ENCODE measurements at regions not wholly inside any gene's neighbourhood (a gene's known extent, or its start where the extent isn't known, plus 50 kb on each side); places are given as distances from the start of the nearest gene placed in this dataset.
A peak's percentile ranks its signal among the peaks of the same experiment; 100 is the strongest.

GRCh38 chr10:62728479-62728878 lies 76.0 kb upstream of the ADO start:
- H3K4me3 ChIP-seq (replicated peaks; ENCODE audit: low read depth, low read length) = no peak overlapping the region
- peak; percentile 3 for DNase-seq (ENCODE audit: low read depth)
- TF ChIP-seq CTCF (IDR thresholded peaks at IDR 0.05; ENCODE audit: low read length, missing control alignments) = no peak

GRCh38 chr10:62732841-62733653 lies 71.5 kb upstream of the ADO start:
- no peak for TF ChIP-seq CTCF (IDR thresholded peaks at IDR 0.05; ENCODE audit: low read length, missing control alignments)
- DNase-seq (ENCODE audit: low read depth) = peak; percentile 24
- H3K4me3 ChIP-seq (replicated peaks; ENCODE audit: low read depth, low read length) = no peak overlapping the region

GRCh38 chr10:62733654-62734293 lies 70.7 kb upstream of the ADO start:
- no peak overlapping the region for H3K4me3 ChIP-seq (replicated peaks; ENCODE audit: low read depth, low read length)
- peak; percentile 6 for DNase-seq (ENCODE audit: low read depth)
- no peak for TF ChIP-seq CTCF (IDR thresholded peaks at IDR 0.05; ENCODE audit: low read length, missing control alignments)

GRCh38 chr10:62734781-62735463 lies 69.6 kb upstream of the ADO start:
- TF ChIP-seq CTCF (IDR thresholded peaks at IDR 0.05; ENCODE audit: low read length, missing control alignments) = no peak
- no peak for DNase-seq (ENCODE audit: low read depth)
- H3K4me3 ChIP-seq (replicated peaks; ENCODE audit: low read depth, low read length) = no peak overlapping the region

GRCh38 chr10:62735464-62736167 lies 68.9 kb upstream of the ADO start:
- no peak for TF ChIP-seq CTCF (IDR thresholded peaks at IDR 0.05; ENCODE audit: low read length, missing control alignments)
- peak; percentile 74 for DNase-seq (ENCODE audit: low read depth)
- no peak overlapping the region for H3K4me3 ChIP-seq (replicated peaks; ENCODE audit: low read depth, low read length)

GRCh38 chr10:62736168-62736546 lies 68.4 kb upstream of the ADO start:
- TF ChIP-seq CTCF (IDR thresholded peaks at IDR 0.05; ENCODE audit: low read length, missing control alignments) = no peak
- no peak for DNase-seq (ENCODE audit: low read depth)
- no peak overlapping the region for H3K4me3 ChIP-seq (replicated peaks; ENCODE audit: low read depth, low read length)
